ENCODE measurements at regions not wholly inside any gene's neighbourhood (a gene's known extent, or its start where the extent isn't known, plus 50 kb on each side); places are given as distances from the start of the nearest gene placed in this dataset.

- no peak for ATAC-seq (ENCODE audit: low read depth)
- Histone ChIP-seq H2AK5ac (ENCODE audit: low read depth, low read length) (no peak overlapping the region), H3K9ac (ENCODE audit: low read depth, low read length) (no peak overlapping the region), H3K9me1 (ENCODE audit: insufficient read depth, low read length) (no peaks in the 10 kb centered on the region; the same call in 1 of the 2 replicates), H3K4me2 (ENCODE audit: low read depth, low read length) (no peak overlapping the region), H3K4me3 (ENCODE audit: insufficient read depth, low read depth, low read length) (no peak overlapping the region), H2AK9ac (replicated peaks; ENCODE audit: low read depth, low read length, poor library complexity) (no peak overlapping the region), H4K8ac (ENCODE audit: low read depth in 2 of 2, low read length in 2 of 2) (no peak overlapping the region), H3K36me3 (ENCODE audit: control insufficient read depth, insufficient read depth, low read length) (no peaks in the 10 kb centered on the region), H2BK15ac (ENCODE audit: low read depth, low read length) (no peak overlapping the region), H4K20me1 (ENCODE audit: insufficient read depth, low read length) (no peaks in the 10 kb centered on the region), H3K79me1 (ENCODE audit: low read depth in 1 of 2, low read length in 2 of 2) (no peaks in the 10 kb centered on the region), H3K56ac (ENCODE audit: extremely low read depth, insufficient read depth, low read length) (no peak overlapping the region), H3K4me1 (ENCODE audit: control insufficient read depth, insufficient read depth, low read length) (no peaks in the 10 kb centered on the region), H3K4ac (ENCODE audit: low read depth, low read length) (no peak overlapping the region), H3K9me3 (ENCODE audit: control insufficient read depth, insufficient read depth, low read length) (no peaks in the 10 kb centered on the region), H2BK20ac (ENCODE audit: low read depth, low read length) (no peak overlapping the region), H3K27me3 (ENCODE audit: control insufficient read depth, insufficient read depth, low read length) (no peaks in the 10 kb centered on the region; the same call in none of the 2 replicates), H3K18ac (ENCODE audit: low read depth, low read length) (no peak overlapping the region), H2BK5ac (ENCODE audit: low read depth, low read length, poor library complexity, severe bottlenecking) (no peak overlapping the region), H2BK120ac (ENCODE audit: low read depth, low read length) (no peak overlapping the region), H4K5ac (ENCODE audit: low read depth, low read length) (no peak overlapping the region), H3K14ac (replicated peaks; ENCODE audit: low read depth, low read length) (no peak overlapping the region), H2AFZ (replicated peaks; ENCODE audit: low read length, poor library complexity) (no peak overlapping the region), H4K91ac (ENCODE audit: insufficient read depth, low read depth, low read length) (no peak overlapping the region), H3K27ac (ENCODE audit: insufficient read depth, low read length) (no peak overlapping the region), H3K23ac (ENCODE audit: low read depth, low read length) (no peak overlapping the region)
- DNase-seq = no peak
- POLR2A ChIA-PET (ENCODE audit: unreplicated experiment) = no interaction called here
- CTCF ChIA-PET = interaction anchor here (0.8 kb wide), 1 partner anchor 590 kb away, joined by 3 read pairs; no protein-coding TSS in a partner anchor
- in situ Hi-C loops (cut with MboI; ENCODE audit: low sequenced_read_pairs) = no loop called here
- TF ChIP-seq POLR2A (IDR thresholded peaks at IDR 0.05; ENCODE audit: low read depth, low read length) (no peak), RCOR1 (IDR thresholded peaks at IDR 0.05; ENCODE audit: insufficient replicate concordance, low read length) (no peak), SMC3 (IDR thresholded peaks at IDR 0.05; ENCODE audit: low read depth, low read length) (no peak), FOS (IDR thresholded peaks at IDR 0.05; ENCODE audit: low read depth, low read length) (no peak), RFX5 (IDR thresholded peaks at IDR 0.05; ENCODE audit: low read depth, low read length) (no peak), RAD21 (IDR thresholded peaks at IDR 0.05; ENCODE audit: low read length) (no peak)
- dilution Hi-C loops (cut with HindIII; ENCODE audit: low sequenced_read_pairs, unreplicated experiment) = no loop called here
- intact Hi-C loops (cut with micrococcal nuclease) = no loop called here
- no CpG with 5 or more reads among the region's 2 CpGs for WGBS, 2 experiments (ENCODE audit: extremely low coverage in 2 of 2, insufficient read length in 1 of 2)
- no TSS peak for BruUV-seq (replicated peaks)
These were observed 75.5 kb upstream of the CREB5 start for GRCh38 chr7:28336806-28337205.

Data from IMR-90 (cell line).